SKM-1 treated with dmso at 0.1 percent for 144 hours (cell line): ENCODE measurements at regions not wholly inside any gene's neighbourhood (a gene's known extent, or its start where the extent isn't known, plus 50 kb on each side); places are given as distances from the start of the nearest gene placed in this dataset.

Experiments used
- DNase-seq: peaks from one replicate; lab custom pipeline; 2025; ENCODE audit not compliant: unreplicated experiment; lab: John Stamatoyannopoulos, UW

DNA sequence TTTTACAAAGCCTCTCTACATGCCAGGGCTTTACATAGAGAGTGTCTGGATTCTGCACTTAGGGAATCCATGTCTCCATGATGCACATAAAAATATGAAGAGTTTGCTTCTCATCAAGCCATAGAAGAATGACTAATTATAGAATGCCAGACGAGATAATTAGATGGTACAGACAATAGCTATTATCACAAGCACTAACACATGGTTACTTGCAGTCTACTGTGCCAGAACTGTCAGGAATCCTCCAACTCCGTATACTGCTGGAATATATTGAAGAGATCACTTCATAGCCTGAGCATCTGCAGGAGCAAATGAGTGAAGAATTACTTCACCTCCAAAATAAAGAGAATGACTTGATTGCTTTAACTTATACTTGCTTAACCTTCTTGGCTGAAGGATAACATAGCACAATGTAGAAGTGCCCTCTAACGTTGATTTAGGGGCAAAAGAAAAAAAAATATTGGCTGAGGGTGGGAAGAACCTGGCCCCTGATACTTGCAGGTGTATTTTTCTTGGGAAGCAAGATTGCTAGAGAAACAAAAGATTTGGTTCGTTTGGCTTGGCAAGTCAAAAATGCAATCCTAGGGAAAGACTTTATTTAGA, 272.8 kb upstream of the FAR2 start:
- no peak for DNase-seq

DNA sequence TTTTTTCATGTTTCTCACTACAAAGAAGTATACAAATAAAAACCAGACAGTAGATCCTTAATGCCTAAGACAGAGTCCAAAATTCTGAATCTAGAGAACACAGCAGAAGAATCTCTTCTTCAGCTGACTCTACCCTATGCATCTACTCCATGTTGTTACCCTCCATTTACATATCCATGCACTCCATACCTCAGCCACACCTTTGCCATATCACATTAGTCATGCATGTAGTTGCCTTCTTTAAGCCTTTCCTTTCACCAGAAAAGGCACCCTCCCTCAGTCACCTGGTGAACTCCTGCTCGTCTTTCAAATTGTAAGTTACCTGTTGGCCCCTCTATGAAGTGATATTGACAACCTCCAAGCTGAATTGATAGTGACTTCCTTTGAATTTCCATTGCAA, 271.2 kb upstream of the FAR2 start:
- DNase-seq: no peak

DNA sequence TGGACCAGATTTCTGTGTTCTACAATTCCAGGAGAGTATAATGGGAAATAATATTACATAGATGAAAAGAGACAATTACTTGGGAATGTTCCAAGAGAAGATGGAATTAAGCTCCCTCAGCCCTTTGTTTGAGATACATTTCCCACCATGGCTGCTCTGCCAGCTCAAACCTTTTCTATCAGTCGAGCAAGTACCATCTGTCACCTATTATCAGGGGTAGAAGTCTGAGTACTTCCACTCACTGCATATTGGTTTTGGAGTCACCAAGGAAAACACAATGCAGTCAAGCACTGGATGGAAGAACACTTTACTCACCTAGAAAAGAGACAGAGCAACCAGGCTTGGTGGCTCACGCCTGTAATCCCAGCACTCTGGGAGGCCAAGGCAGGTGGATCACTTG, 270.4 kb upstream of the FAR2 start:
- no peak for DNase-seq

DNA sequence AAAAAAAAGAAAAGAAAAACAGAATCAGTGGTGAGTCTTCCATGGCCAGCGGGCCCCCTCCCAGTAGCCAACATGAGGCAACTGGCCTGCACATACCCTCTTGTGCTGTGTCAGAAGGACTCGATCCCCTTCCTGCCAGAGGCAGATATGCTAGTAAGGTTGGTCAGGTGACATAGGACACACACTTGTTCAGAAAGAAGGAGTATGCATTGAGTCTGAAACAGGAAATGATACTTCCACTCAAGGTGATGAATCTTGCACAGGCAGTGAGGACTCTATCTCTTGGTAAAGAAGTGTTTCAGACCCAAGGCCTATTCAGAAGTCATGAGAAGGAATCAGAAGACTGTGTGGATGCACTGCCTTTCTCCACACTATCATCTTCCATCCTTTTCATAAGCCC, 269.7 kb upstream of the FAR2 start:
- DNase-seq: no peak

DNA sequence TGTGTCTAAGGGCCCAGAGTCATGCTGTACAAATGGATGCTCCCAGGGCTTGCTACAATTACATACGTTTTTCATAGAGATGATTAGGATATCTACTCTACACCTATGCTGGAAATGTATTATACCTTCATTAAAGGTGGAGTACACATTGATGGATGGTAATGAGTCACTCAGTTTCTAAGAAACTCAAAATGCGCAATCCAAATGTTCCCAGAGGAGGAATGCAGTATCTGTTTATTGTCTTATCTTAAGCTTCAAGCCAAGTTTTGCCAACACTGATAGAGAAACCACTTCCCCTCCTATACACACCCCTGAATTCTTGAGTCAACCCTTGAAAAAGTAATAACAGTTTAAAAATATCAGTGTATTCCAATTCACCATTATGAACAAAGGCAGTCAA, 266.6 kb upstream of the FAR2 start:
- no peak for DNase-seq

DNA sequence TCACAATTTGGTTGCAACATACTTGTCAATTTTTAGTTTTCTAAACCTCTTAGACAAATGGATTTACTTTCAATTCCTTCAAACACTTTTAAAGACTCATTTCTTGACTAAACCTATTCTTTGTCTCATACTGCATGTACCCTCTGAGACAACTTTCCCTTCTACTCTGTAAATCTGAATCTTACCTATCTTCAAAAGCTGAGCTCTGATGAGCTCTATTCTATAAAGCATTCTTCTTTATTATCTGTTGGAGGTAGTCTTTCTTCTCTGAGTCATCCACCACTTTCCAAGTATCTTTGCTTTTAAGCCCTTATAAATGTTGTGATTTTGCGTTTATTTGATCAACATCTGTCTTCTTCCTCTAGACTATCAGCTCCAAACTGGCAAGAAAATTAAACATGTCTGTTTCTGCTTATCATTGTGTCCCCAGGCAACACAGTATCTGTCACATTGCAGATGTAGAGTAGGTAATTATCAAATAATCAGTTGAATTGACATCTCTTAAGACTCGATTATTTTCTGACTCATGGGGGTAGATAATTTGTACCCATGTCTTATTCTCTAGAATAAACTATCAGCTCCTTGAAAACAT, 265.6 kb upstream of the FAR2 start:
- DNase-seq: no peak

DNA sequence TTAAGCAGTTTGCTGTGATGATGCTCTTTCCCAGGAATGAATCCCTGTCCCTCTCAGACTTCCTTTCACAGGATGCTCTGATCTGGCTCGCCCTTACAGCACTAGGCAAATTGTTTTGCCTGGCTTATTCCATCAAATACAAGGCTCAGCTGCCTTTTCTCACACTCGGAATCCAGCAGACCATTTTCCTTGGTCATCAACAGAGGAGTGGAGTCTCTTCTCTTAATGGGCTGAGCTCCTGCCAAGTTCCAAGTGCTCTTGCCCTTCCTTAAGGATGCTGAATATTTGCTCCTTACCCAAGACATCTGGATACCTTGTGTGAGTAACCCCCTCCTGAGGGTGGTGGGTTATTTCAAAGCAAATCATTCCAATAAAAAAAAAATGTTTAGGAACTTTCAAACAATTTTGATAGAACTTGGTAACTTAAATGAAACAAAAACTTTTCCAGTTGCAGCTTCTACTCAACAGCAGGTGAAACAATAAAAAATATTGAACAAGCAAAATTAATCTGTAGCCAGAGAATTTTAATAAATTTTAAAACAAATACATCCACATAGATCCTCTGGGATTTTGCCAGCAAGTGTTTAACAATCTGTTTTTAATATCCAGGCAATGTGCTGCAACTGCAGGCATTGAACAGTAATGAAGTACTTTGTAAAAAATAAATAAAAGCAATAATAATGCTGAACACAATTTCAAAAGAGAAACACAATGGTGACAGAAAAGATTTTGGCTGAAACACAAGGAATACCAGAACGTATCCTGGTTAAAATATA, 264.0 kb upstream of the FAR2 start:
- no peak for DNase-seq

DNA sequence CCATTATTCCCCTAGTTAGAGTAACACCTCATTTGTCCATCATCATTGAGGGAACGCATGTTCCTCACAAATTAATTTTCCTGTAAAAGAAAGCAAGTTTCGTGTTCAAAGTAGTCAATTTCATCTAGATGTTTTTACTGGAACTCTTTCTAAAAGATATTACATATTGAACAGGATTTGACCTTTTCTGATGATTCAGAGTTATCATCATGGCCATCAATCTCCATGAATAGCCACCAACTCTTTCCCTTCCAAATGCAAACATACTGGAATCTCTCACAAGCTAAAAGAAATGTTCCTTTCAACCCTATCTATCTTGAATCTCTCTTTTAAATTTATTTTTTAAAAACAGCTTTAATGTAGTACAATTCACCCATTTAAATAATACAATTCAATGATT, 263.1 kb upstream of the FAR2 start:
- no peak for DNase-seq

DNA sequence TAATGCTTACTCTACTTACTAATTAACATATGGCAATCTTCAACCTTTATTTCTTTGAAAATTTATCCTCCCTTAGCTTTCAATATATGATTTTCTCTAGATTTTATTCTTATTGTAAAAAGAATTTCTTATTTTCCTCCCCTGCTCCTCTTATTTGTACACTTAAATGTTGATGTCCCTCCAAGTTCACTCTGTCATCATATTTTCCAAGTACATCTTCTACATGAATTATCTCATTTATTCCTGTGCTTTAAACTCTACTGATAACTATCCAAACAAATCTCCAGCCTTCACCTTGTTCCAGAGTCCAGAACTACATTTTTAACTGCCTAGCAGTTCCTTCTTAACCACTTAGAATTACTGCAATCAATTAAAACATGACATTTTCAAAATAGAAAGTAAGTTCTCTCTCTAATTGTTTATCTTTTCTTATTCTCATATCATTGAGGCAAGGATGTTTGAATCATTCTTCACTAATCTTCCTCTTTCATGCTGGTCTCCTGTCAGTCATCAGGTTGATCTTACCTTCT, 261.6 kb upstream of the FAR2 start:
- no peak for DNase-seq

DNA sequence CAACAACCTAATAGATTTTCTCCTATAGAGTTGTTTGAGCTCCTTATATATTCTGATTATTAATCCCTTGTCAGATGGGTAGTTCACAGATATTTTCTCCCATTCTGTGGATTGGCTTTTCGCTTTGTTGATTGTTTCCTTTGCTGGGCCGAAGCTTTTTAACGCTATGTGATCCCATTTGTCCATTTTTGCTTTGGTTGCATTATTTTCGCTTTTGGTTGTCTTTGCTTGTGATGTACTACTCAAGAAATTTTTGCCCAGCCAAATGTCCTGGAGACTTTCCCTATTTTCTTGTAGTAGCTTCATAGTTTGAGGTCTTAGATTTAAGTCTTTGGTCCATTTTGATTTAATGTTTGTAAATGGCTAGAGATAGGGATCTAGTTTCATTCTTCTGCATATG, 258.4 kb upstream of the FAR2 start:
- DNase-seq: no peak

DNA sequence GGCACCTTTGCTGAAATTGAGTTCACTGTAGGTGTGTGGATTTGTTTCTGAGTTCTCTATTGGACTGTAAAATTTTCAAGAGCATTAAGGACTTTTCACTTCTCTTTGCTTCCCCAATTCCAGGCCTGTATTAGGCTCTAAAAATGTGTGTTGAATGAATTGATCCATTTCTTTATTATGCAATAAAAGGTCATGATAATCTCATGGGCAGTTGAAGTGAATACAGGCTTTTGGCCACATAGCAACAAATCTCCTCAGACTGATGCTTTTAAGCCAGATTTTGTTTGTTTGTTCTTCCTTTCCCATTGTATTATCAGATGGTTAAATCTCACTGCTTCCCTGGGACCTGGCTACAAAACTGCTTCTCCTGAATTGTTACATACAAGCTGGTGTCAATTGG, 258.0 kb upstream of the FAR2 start:
- no peak for DNase-seq

DNA sequence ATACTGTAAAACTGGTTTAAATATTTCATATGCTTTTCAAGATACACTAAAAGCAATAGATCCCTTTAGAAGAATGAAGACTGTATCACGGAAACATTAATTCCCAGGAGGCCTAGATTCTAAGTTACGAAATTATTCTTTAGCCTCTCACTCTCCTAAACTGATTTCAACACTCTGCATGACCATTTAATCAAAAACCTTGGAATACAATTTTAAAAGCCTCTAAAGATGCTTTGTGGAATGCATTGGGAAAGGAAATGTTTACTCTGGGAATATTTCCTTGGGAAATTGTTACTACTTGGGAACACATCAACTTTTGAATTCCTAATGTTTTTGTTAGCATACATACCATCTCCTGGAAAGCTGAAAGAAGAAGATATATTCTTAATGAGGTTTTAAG, 255.7 kb upstream of the FAR2 start:
- DNase-seq: no peak

DNA sequence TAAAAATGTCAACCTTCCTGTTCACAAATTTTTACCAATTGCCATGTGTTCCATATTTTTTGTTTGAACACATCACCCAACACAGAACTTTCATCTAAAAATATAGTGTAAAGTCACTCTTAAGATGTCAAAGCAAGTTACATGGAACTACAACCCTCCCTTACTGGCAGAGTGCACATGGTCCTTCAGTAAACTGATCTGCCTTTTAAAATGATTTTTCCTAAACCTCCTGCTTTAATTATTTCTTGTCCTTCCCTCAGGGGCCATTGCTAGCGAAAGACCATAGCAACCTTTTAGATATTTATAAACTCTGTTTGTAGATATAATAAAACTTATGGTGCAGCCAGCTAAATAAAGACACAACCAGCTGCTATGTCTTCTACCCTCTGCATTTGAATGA, 255.2 kb upstream of the FAR2 start:
- no peak for DNase-seq

DNA sequence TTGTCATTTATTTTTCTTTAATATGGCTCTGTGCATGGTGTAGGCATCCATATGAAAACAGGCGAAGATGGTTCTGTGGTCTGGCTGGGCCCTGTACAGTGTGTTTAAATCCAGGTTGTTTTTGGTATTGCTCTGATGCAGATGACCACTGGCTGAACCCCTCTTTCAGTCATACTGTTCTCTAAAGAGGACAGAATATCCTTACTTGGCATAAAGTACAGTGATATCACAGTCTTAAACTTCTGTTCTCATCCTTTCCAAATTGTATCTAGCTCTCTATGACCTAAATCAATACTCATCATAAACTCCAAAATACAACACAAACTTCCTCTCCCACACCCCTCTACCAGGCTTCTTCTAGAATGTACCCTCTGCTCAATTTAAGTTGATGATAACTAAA, 252.7 kb upstream of the FAR2 start:
- no peak for DNase-seq

DNA sequence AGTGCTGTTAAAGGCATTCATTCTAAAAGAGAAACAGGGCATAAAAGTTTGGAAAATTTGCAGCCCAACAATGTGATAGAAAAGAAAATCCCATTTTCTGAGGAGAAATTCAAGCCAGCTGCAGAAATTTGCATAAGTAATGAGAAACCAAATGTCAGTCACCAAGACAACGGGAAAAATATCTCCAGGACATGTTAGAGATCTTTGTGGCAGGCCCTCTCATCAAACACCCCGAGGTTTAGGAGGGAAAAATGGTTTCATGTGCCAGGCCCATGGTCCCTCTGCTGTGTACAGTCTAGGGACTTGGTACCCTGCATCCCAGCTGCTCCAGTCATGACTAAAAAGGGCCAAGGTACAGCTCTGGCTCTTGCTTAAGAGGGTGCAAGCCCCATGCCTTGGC, 251.0 kb upstream of the FAR2 start:
- no peak for DNase-seq

DNA sequence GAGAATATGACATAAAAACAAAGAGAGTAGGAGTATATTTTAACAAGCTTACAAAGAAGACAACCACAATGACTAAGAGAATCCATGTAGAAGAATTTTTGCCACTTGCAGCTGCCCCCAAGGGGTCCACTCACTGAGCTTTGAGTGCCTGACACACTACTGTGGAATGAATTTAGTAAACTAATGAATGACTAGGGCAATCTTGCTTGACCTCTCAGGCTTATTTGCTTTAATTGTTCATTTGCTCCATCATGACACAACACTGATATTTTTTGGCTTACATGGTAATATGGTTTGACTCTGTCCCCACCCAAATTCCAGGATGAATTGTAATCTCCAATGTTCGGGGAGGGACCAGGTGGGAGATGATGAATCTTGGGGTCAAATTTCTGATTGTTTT, 249.1 kb upstream of the FAR2 start:
- no peak for DNase-seq

DNA sequence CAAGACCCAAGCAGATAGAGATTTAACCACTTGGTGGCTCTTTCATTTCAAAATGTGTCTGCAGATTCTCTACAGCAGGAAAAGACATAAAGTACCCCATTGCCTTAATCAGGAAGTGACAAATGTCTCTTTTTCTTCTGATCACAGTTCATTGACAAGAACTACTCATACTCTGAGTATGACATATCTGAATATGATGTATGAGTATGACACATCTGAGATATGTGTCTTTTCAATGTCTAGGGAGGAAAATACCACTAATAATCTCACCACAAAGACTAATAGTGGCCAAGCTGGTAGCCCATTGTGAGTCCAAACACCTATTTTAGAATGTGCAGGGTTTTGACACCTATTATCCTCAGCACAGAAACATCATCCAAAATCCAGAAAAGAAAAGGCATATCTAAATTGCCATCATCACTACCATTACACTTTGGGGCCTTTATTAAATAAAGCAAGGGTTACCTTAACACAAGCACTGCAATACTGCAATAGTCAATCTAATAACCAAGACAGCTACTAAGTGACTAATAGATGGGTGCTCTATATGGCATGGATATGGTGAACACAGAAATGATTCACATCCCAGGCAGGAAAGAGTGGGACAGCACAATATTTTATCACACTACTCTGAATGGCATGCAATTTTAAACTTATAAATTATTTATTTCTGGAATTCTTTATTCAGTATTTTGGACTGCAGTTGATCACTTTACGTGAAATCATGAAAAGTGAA, 243.7 kb upstream of the FAR2 start:
- no peak for DNase-seq

DNA sequence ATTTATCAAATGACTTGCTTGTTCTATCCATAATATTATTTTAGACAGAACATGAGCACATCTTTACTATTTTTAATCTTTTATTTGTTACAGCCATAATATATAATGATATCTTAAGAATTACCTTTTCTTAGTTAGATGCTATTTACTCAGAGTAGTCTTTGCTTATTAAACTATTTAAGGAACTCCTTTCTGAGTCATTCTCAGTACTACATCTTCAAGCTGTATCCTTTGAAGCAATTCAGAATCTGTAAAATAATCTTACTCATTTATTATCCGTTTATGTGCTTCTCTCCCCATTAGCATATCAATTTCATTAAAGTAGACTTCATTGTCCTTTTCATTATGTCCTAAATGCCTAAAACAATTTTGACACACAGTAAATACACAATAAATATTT, 240.4 kb upstream of the FAR2 start:
- no peak for DNase-seq

DNA sequence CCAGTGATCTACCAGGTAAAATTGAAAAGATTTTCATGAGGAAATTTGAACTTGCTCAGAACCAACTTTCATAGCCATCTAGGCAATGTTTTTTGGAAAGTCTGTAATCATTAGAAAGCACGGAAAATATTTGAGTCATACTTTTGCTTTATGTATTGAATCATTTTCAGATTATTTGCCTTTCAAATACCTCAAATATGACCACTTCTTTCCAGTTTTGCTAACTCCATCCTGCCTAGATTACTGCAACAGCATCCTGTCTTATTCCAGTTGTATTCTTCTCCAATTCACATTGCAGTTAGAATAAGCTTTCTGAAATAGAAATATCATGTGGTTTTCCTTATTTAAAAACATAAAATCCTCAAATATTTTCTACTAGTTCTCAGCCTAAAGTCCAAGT, 239.8 kb upstream of the FAR2 start:
- no peak for DNase-seq

DNA sequence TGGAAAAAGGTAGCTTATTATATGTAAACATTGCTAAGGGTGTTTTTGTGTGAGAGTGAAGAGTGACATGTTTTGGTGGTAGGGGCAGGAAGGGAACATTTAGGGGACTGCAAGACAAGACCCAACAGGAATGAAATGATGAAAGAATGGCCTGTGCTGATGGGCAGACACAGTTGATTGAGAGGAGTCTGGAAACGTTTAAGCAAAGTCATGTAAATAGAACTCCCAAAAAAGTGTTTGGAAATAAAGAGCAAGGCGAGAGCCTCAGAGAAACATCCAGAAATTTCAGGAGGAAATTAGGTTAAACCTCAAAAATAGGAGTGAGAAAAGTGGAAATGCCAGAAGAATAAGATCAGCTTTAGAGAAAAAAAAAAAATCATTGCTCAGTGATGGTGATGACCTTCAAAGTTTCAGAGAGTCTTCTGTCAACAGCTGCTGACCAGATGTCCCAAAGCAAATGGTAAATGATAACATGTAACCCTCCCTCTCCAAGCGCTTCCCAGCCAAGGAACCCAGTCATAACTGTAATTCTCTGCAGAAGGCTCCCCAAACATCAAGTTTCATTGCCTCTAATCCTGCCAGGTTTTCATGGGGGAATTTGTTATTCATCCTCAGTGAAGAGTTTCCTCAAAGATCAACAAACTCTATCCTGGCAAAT, 223.2 kb upstream of the FAR2 start:
- DNase-seq: no peak

DNA sequence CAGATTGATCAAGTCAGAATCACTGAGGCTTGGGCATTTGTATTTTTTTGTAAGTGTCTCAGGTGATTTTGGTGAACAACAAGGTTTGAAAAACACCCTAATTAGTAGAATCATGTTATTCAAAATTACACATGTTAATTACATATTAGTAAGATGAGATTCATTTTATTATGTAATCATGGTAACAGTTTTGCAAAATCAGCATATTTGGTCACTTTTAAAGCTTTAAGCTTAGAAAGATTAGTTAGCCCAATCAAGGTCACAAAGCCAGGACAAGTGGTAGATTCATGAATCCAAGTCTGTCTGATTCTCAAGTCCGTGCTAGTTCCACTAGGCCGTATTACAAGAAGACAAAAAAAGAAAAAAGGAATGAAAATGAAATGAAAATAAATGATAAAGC, 218.4 kb upstream of the FAR2 start:
- no peak for DNase-seq
